ENCODE measurements at regions not wholly inside any gene's neighbourhood (a gene's known extent, or its start where the extent isn't known, plus 50 kb on each side); places are given as distances from the start of the nearest gene placed in this dataset.
"Not testable (repeated sequence)": the region's sequence is repeated elsewhere in the genome, so short reads cannot be mapped to it uniquely, and the experiment has no call there.

- peak overlapping the region in 1 of 2 donors; percentile 32 for H3K27ac ChIP-seq
- H3K9me3 ChIP-seq = no peaks in the 10 kb centered on the region
- DNase-seq (ENCODE audit: low spot score in 2 of 2) = peak in 1 of 2 donors; percentile 24
- no peaks in the 10 kb centered on the region for H3K36me3 ChIP-seq
- H3K4me1 ChIP-seq = no peaks in the 10 kb centered on the region
- no peaks in the 10 kb centered on the region for H3K27me3 ChIP-seq
- TF ChIP-seq POLR2AphosphoS5 (IDR thresholded peaks at IDR 0.05) (no peak), CTCF (IDR thresholded peaks at IDR 0.05) (no peak), POLR2A (IDR thresholded peaks at IDR 0.05) (no peak)
- intact Hi-C loops (cut with DNase I; ENCODE audit: low total_unique reads) = no loop called here
- H3K4me3 ChIP-seq = no peak overlapping the region
Observed at GRCh38 chr2:220753486-220753885, 818.6 kb downstream of the EPHA4 start.

DNA sequence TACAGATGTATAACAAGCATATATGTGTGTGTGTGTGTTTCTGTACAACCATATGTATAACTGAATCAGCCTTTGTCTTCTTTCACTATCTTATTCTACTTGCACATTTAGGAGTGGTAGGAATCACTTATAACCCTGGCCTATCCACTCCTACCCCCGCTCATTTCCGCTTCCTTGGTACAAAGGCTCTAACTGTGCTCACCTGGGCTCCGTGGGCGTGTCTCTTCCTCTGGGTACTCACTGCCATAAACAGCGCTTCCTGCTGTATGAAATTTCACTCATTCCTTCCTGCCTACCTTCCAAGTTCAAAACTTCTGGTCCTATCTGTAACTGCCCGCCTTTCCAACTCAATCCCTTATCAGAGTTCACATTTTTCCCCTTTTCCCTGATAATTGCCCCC, 815.5 kb downstream of the EPHA4 start:
- no peak for DNase-seq (ENCODE audit: low spot score in 2 of 2)
- no peaks in the 10 kb centered on the region for H3K36me3 ChIP-seq
- H3K27ac ChIP-seq = no peak overlapping the region
- TF ChIP-seq POLR2AphosphoS5 (IDR thresholded peaks at IDR 0.05) (no peak), CTCF (IDR thresholded peaks at IDR 0.05) (no peak), POLR2A (IDR thresholded peaks at IDR 0.05) (no peak)
- intact Hi-C loops (cut with DNase I; ENCODE audit: low total_unique reads) = no loop called here
- H3K4me3 ChIP-seq = no peak overlapping the region
- no peaks in the 10 kb centered on the region for H3K27me3 ChIP-seq
- H3K4me1 ChIP-seq = no peaks in the 10 kb centered on the region
- no peaks in the 10 kb centered on the region for H3K9me3 ChIP-seq

GRCh38 chr2:220758376-220758775, 813.7 kb downstream of the EPHA4 start:
- H3K27ac ChIP-seq; DNase-seq (ENCODE audit: low spot score in 2 of 2); intact Hi-C loops (cut with DNase I; ENCODE audit: low total_unique reads); H3K36me3 ChIP-seq; H3K4me1 ChIP-seq; H3K9me3 ChIP-seq; H3K4me3 ChIP-seq; H3K27me3 ChIP-seq: not testable (repeated sequence)

DNA sequence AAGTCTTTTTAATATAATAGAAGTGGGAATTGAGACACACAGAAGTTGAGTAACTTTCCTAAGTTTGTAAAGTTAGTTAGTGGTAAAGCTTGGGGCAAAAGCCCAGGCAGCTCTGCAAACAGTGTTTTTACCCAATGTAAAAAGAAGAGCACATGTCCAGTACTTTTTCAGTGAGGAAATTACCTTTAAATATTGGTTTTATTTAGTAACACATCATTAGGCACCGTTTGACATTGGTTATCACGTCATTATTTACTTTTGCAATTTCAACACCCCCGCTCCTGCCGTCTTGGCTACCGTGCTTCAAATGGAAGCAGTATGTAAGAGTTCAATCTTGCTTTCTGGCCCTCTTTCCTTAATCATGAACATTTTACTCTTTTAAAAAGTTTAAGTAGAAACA, 807.9 kb downstream of the EPHA4 start:
- Histone ChIP-seq H3K36me3 (no peaks in the 10 kb centered on the region), H3K4me1 (no peaks in the 10 kb centered on the region), H3K27ac (no peak overlapping the region), H3K4me3 (no peak overlapping the region), H3K9me3 (no peaks in the 10 kb centered on the region), H3K27me3 (no peaks in the 10 kb centered on the region)
- no peak for TF ChIP-seq POLR2A (IDR thresholded peaks at IDR 0.05)
- TF ChIP-seq POLR2AphosphoS5 (IDR thresholded peaks at IDR 0.05) = no peak
- TF ChIP-seq CTCF (IDR thresholded peaks at IDR 0.05) = no peak
- intact Hi-C loops (cut with DNase I; ENCODE audit: low total_unique reads) = no loop called here
- no peak for DNase-seq (ENCODE audit: low spot score in 2 of 2)

GRCh38 chr2:220767591-220768255, 804.4 kb downstream of the EPHA4 start:
- no peak overlapping the region for H3K4me3 ChIP-seq
- DNase-seq (ENCODE audit: low spot score in 2 of 2) = no peak
- H3K4me1 ChIP-seq = no peaks in the 10 kb centered on the region
- no peaks in the 10 kb centered on the region for H3K27me3 ChIP-seq
- no peak overlapping the region for H3K27ac ChIP-seq
- intact Hi-C loops (cut with DNase I; ENCODE audit: low total_unique reads) = no loop called here
- no peak for TF ChIP-seq POLR2AphosphoS5 (IDR thresholded peaks at IDR 0.05)
- TF ChIP-seq CTCF (IDR thresholded peaks at IDR 0.05) = no peak
- no peak for TF ChIP-seq POLR2A (IDR thresholded peaks at IDR 0.05)
- H3K9me3 ChIP-seq = no peaks in the 10 kb centered on the region
- no peaks in the 10 kb centered on the region for H3K36me3 ChIP-seq

All from breast epithelium (tissue), 4 donors.